ENCODE measurements at regions not wholly inside any gene's neighbourhood (a gene's known extent, or its start where the extent isn't known, plus 50 kb on each side); places are given as distances from the start of the nearest gene placed in this dataset.
"Not testable (repeated sequence)": the region's sequence is repeated elsewhere in the genome, so short reads cannot be mapped to it uniquely, and the experiment has no call there.

- DNase-seq = no peak
Observed at GRCh38 chrX:124720532-124720931, 374.2 kb downstream of the SH2D1A start.

GRCh38 chrX:124725502-124725901 lies 379.1 kb downstream of the SH2D1A start:
- DNase-seq = no peak

GRCh38 chrX:124726292-124726691 lies 379.9 kb downstream of the SH2D1A start:
- DNase-seq = no peak

- no peak for DNase-seq
Observed at GRCh38 chrX:124726881-124727280, 380.5 kb downstream of the SH2D1A start.

GRCh38 chrX:124736553-124737270 lies 390.3 kb downstream of the SH2D1A start:
- DNase-seq = peak in 1 of 2 experiments; percentile 10

GRCh38 chrX:124737771-124738170 lies 391.4 kb downstream of the SH2D1A start:
- no peak for DNase-seq

GRCh38 chrX:124747295-124747694 lies 400.9 kb downstream of the SH2D1A start:
- no peak for DNase-seq

- DNase-seq = no peak
Observed at GRCh38 chrX:124764354-124764753, 418.0 kb downstream of the SH2D1A start.

GRCh38 chrX:124769166-124769565 lies 422.8 kb downstream of the SH2D1A start:
- DNase-seq = no peak

GRCh38 chrX:124771292-124771691 lies 424.9 kb downstream of the SH2D1A start:
- no peak for DNase-seq

GRCh38 chrX:124788253-124788652 lies 441.9 kb downstream of the SH2D1A start:
- not testable (repeated sequence) for DNase-seq

GRCh38 chrX:124789874-124790273 lies 443.5 kb downstream of the SH2D1A start:
- DNase-seq = not testable (repeated sequence)

GRCh38 chrX:124791492-124792095 lies 445.2 kb downstream of the SH2D1A start:
- DNase-seq = no peak

- no peak for DNase-seq
Observed at GRCh38 chrX:124796989-124797388, 450.6 kb downstream of the SH2D1A start.

- DNase-seq = no peak
Observed at GRCh38 chrX:124804962-124805361, 458.6 kb downstream of the SH2D1A start.

- DNase-seq = no peak
Observed at GRCh38 chrX:124805486-124805885, 459.1 kb downstream of the SH2D1A start.

- DNase-seq = no peak
Observed at GRCh38 chrX:124814106-124814505, 467.7 kb downstream of the SH2D1A start.

GRCh38 chrX:124818033-124818432 lies 471.7 kb downstream of the SH2D1A start:
- DNase-seq = no peak

GRCh38 chrX:124818764-124819163 lies 472.4 kb downstream of the SH2D1A start:
- no peak for DNase-seq

- no peak for DNase-seq
Observed at GRCh38 chrX:124820738-124821137, 474.4 kb downstream of the SH2D1A start.

GRCh38 chrX:124827258-124827845 lies 481.0 kb downstream of the SH2D1A start:
- DNase-seq = no peak

GRCh38 chrX:124829930-124830329 lies 483.6 kb downstream of the SH2D1A start:
- peak in 1 of 2 experiments; percentile 1 for DNase-seq

- no peak for DNase-seq
Observed at GRCh38 chrX:124836786-124837185, 482.9 kb upstream of the TEX13C start.

GRCh38 chrX:124842205-124842604 lies 477.5 kb upstream of the TEX13C start:
- DNase-seq = no peak

Measured in NCI-H526 (cell line).